GM12891 (cell line): ENCODE measurements at regions not wholly inside any gene's neighbourhood (a gene's known extent, or its start where the extent isn't known, plus 50 kb on each side); places are given as distances from the start of the nearest gene placed in this dataset.

Experiments
- POLR2A ChIP-seq: IDR thresholded peaks from 2 replicates; pipeline ENCODE4 v1.6.1; 2011; ENCODE audit warnings: low read depth, low read length, control low read depth
- POLR2AphosphoS5 ChIP-seq: IDR thresholded peaks from 2 replicates; pipeline ENCODE4 v1.6.1; 2011; ENCODE audit warnings: low read depth, low read length, control low read depth
- POU2F2 ChIP-seq: IDR thresholded peaks from 2 replicates; pipeline ENCODE4 v1.6.1; 2011; ENCODE audit warnings: low read depth, mild to moderate bottlenecking, control low read depth, low read length, moderate library complexity
- SPI1 ChIP-seq: IDR thresholded peaks from 2 replicates; pipeline ENCODE4 v1.6.1; 2011; ENCODE audit warnings: low read depth, low read length, control low read depth
- TAF1 ChIP-seq: IDR thresholded peaks from 2 replicates; pipeline ENCODE4 v1.6.1; 2011; ENCODE audit warnings: low read depth, low read length, control low read depth

- TF ChIP-seq POLR2A, result no peak
- no peak for TF ChIP-seq POLR2AphosphoS5
- no peak for TF ChIP-seq TAF1
- TF ChIP-seq POU2F2, result no peak
- TF ChIP-seq SPI1, result no peak
Observed at GRCh38 chr4:91887926-91888325, 415.8 kb upstream of the GRID2 start.
